GM10248 (cell line): ENCODE measurements at regions not wholly inside any gene's neighbourhood (a gene's known extent, or its start where the extent isn't known, plus 50 kb on each side); places are given as distances from the start of the nearest gene placed in this dataset.

Experiments
- CTCF ChIA-PET: fragments of 300-600 bp; sonication (Branson Sonifier 250); formaldehyde crosslinking; extraction: SDS; loops from one replicate; lab custom pipeline; 2021; ENCODE audit warnings: antibody characterized with exemption; lab: Yijun Ruan, JAX
- POLR2A ChIA-PET: fragments of 350-650 bp; sonication (Branson Sonifier 250); formaldehyde crosslinking; extraction: SDS; loops from one replicate; lab custom pipeline; 2020; ENCODE audit warnings: antibody characterized with exemption; lab: Yijun Ruan, JAX
- DNase-seq: peaks from one replicate; pipeline ENCODE4 v3.0.0; 2012; ENCODE audit errors: extremely low spot score
- TF ChIP-seq, protein P1 (sequence below): IDR thresholded peaks from 2 replicates; pipeline ENCODE4 v1.5.1; 2012; ENCODE audit warnings: mild to moderate bottlenecking, low read depth; ENCODE audit errors: extremely low read depth, missing control alignments, control extremely low read depth

DNA sequence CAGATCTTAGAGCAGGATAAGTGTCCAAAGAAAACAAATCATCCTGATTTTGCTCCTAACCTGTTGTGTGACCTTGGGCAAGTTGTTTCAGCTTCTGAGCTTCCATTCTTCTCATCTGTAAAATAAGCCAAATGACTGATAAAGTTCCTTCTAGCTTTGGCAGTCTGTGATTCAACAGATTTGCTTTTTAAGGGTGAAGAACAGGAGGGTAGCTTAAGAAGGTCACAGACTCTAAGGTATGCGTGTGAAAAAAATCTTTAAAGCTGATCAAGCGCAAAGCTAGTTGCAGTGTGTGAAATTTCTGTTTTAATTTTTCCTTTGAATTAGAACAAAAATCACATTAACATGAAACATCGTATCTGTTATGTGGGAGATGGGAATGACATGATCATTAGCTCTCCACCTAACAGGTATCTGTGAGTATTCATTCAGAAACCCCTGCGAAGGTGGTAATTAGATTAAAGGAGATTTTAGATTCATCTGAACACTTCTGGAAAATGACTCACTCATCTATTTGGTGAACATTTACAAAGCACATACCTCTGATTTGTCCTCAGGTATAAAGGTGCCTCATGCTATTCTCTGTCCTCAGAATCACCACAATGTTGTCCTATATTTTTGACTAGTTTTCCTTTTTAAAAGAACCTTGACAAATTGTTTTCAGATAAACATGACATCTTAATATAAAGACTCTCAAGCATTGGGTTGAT, 131.9 kb upstream of the CPM start:
- ChIA-PET POLR2A (no interaction called here), CTCF (interaction anchor here (1.5 kb wide), 2 partner anchors 10 to 182 kb away, joined by 3 to 4 read pairs; no protein-coding TSS in a partner anchor)
- TF ChIP-seq, protein P1, sequence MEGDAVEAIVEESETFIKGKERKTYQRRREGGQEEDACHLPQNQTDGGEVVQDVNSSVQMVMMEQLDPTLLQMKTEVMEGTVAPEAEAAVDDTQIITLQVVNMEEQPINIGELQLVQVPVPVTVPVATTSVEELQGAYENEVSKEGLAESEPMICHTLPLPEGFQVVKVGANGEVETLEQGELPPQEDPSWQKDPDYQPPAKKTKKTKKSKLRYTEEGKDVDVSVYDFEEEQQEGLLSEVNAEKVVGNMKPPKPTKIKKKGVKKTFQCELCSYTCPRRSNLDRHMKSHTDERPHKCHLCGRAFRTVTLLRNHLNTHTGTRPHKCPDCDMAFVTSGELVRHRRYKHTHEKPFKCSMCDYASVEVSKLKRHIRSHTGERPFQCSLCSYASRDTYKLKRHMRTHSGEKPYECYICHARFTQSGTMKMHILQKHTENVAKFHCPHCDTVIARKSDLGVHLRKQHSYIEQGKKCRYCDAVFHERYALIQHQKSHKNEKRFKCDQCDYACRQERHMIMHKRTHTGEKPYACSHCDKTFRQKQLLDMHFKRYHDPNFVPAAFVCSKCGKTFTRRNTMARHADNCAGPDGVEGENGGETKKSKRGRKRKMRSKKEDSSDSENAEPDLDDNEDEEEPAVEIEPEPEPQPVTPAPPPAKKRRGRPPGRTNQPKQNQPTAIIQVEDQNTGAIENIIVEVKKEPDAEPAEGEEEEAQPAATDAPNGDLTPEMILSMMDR = no peak
- DNase-seq = no peak

DNA sequence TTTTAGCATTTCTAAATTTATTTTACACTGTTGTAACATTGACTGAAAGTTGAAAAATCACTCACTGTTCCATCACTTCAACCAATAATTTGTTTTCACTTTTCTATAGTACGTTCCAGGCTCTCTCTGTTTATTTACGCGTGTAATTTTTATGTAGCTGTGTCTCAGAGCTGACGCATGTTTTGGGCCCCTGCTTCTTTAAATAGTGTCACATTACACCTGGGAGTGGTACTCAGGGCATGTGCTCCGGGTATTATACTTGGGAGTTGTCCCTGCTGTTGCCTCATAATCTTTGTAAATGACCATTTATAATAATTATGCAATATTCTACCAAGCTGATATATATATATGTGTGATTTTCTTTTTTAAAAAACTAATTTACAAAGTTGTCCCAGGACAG, 132.8 kb upstream of the CPM start:
- no peak for DNase-seq

DNA sequence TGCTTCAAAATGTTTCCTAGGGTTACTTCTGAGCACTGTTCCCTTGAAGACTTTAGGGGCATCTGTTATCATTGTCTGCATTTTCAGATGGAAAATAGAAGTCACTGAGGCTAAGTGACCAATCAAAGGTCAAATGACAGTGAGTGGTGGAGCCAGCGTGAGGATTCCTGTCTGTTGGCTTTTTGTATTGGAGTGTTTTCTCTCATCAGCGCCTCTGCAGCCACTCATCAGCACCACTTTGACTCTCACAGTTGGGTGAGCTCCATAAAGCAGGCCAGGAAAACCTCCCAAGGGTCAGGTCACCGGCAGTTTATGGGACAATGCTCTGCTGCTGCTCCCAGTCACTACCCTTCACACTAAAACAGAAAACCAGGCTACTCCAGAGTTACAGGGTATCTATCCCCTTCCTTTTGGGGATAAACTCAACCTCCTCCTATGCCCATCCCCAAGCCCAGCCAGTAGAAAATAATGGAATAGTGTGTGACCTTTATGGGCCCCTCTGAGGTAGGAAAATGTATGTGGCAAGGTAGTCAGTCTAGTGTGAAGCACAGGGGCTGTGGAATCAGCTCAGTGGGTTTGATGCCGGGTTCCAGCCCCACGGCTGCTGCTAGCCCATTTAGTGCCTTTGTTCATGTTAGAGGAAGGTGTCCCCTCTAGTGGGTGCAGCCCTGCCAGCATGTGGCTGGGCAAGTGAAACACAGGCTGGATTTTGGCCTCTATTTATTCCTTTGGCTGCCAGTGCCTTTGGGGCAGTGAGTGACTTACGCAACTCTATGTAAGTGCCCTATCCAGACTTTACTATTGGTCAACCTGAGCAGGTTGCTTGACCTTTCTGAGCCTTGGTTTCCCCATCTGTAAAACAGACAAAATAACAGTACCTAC, 133.8 kb upstream of the CPM start:
- TF ChIP-seq, protein P1 = no peak
- DNase-seq = no peak
- POLR2A ChIA-PET = no interaction called here
- CTCF ChIA-PET = no interaction called here

More for the DNA sequence above, 132.8 kb upstream of the CPM start:
- CTCF ChIA-PET = interaction anchor here (1.5 kb wide), 1 partner anchor 183 kb away, joined by 3 read pairs; no protein-coding TSS in a partner anchor
- POLR2A ChIA-PET = no interaction called here
- TF ChIP-seq, protein P1 = no peak

- TF ChIP-seq, protein P1 = no peak
- no peak for DNase-seq
- ChIA-PET CTCF (interaction anchor here (1.1 kb wide), 1 partner anchor 18 kb away, joined by 3 read pairs; no protein-coding TSS in a partner anchor), POLR2A (no interaction called here)
These were observed 134.7 kb upstream of the CPM start for GRCh38 chr12:69067713-69068112.

DNA sequence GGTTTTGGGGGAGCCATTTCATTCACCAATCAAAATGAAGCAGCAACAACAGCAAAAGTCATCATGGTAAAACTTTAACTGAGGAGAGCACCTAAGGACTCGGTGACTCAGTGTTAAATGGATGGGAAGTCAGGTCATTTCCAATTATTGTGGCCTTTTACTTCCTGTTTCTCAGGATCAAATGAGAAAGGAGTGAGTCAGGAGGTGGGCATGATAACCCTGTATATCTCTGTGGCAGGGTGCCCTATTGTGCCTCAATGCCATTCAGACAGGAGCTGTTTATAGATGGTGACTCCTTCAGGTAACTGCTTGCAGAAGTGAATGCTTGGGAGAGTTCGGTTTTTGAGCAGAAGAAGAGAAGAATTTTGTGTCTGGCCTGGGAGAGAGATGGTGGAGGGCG, 135.5 kb upstream of the CPM start:
- POLR2A ChIA-PET = no interaction called here
- CTCF ChIA-PET = interaction anchor here (1.0 to 2.3 kb wide), 3 partner anchors 8 to 201 kb away, joined by 3 to 8 read pairs (median 4); no protein-coding TSS in a partner anchor
- TF ChIP-seq, protein P1 = no peak
- DNase-seq = no peak

DNA sequence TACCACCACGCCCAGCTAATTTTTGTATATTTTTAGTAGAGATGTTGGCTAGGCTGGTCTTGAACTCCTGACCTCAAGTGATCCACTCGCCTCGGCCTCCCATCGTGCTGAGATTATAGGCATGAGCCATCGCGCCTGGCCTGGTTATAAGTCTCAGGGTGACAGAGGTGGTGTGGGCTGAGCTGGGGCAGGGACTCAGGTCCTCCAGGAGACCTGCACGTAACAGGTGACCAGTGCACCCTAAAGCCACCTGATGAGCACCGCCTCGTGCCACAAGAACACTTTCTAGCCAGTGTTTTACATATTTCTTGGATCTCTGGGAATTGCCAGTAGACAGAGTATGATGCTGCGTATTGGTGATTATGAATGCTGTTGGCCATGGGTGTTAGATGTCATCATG, 136.5 kb upstream of the CPM start:
- POLR2A ChIA-PET = no interaction called here
- TF ChIP-seq, protein P1 = no peak
- CTCF ChIA-PET = interaction anchor here (0.6 to 2.3 kb wide), 17 partner anchors 9 to 1029 kb away, joined by 3 to 13 read pairs (median 3); no protein-coding TSS in a partner anchor

More for the DNA sequence above, 136.5 kb upstream of the CPM start:
- no peak for DNase-seq
